OCI-LY1 (cell line): ENCODE measurements at regions not wholly inside any gene's neighbourhood (a gene's known extent, or its start where the extent isn't known, plus 50 kb on each side); places are given as distances from the start of the nearest gene placed in this dataset.

Source experiments
- EZH2 ChIP-seq: fragments of 200-600 bp; sonication (generic), shearing (Covaris generic); IDR thresholded peaks from 2 replicates; pipeline ENCODE4 v1.8.0; 2017; ENCODE audit warnings: borderline replicate concordance, mixed run types, mild to moderate bottlenecking, antibody characterized with exemption, low read length, moderate library complexity, mixed read lengths
- TF ChIP-seq, protein P1 (sequence below): fragments of 200-600 bp; sonication (generic), shearing (Covaris generic); IDR thresholded peaks from 2 replicates; pipeline ENCODE4 v1.5.1; 2017; ENCODE audit warnings: mild to moderate bottlenecking, antibody characterized with exemption, low read length, moderate library complexity, mixed read lengths

DNA sequence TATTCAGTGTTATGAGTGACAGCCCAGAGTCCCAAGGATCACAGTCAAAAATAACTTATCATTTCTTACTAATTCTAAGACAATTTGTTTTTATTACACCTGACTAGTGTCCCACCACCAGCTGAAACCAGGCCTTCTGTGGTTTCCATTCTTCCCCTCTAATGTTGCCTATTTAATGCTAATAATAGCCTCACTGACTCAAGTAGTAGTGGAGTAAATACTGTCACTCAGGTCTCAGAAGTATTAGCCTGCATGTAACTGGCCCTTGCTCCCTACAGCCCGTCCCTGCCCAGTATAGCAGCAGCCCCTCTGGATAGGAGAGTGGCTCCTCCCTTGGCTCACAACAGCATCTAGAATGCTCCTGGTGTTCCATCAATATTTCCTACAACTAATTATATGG, 665.5 kb downstream of the NTRK3 start:
- TF ChIP-seq, protein P1, sequence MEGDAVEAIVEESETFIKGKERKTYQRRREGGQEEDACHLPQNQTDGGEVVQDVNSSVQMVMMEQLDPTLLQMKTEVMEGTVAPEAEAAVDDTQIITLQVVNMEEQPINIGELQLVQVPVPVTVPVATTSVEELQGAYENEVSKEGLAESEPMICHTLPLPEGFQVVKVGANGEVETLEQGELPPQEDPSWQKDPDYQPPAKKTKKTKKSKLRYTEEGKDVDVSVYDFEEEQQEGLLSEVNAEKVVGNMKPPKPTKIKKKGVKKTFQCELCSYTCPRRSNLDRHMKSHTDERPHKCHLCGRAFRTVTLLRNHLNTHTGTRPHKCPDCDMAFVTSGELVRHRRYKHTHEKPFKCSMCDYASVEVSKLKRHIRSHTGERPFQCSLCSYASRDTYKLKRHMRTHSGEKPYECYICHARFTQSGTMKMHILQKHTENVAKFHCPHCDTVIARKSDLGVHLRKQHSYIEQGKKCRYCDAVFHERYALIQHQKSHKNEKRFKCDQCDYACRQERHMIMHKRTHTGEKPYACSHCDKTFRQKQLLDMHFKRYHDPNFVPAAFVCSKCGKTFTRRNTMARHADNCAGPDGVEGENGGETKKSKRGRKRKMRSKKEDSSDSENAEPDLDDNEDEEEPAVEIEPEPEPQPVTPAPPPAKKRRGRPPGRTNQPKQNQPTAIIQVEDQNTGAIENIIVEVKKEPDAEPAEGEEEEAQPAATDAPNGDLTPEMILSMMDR, result no peak
- no peak for TF ChIP-seq EZH2
